ENCODE measurements at regions not wholly inside any gene's neighbourhood (a gene's known extent, or its start where the extent isn't known, plus 50 kb on each side); places are given as distances from the start of the nearest gene placed in this dataset.

- DNase-seq, result no peak
- TF ChIP-seq CTCF (conservative IDR thresholded peaks at IDR 0.05), result no peak
- no peaks in the 10 kb centered on the region for H3K36me3 ChIP-seq (ENCODE audit: control insufficient read depth, insufficient read depth, low read length)
- H3K4me1 Mint-ChIP-seq, result peaks cover 14% of the 10 kb centered on the region
- H3K9me3 Mint-ChIP-seq, result peaks cover 20% of the 10 kb centered on the region
- H3K27ac Mint-ChIP-seq, result no peak overlapping the region
- no peaks in the 10 kb centered on the region for H3K27me3 ChIP-seq (ENCODE audit: control insufficient read depth, insufficient read depth, low read length, poor library complexity, severe bottlenecking)
- WGBS, 2 experiments (ENCODE audit: insufficient coverage in 1 of 2, insufficient read length in 1 of 2), result 83 to 96% methylated on average over 2 of the region's 2 CpGs
- H3K36me3 Mint-ChIP-seq (ENCODE audit: low read depth), result peaks cover 5% of the 10 kb centered on the region
- no peaks in the 10 kb centered on the region for H3K4me1 ChIP-seq (ENCODE audit: control insufficient read depth, insufficient read depth, low read length)
- H3K9ac ChIP-seq (ENCODE audit: extremely low read depth, low read length, poor library complexity, severe bottlenecking), result no peak overlapping the region
- peaks cover 15% of the 10 kb centered on the region for H3K9me3 ChIP-seq (ENCODE audit: control insufficient read depth, low read length)
- no peak overlapping the region for H3K27ac ChIP-seq (ENCODE audit: low read depth, low read length)
- no peak overlapping the region for H3K4me3 ChIP-seq (ENCODE audit: low read length)
- no peaks in the 10 kb centered on the region for H3K27me3 Mint-ChIP-seq (ENCODE audit: insufficient read depth)
- no peak overlapping the region for H3K4me3 Mint-ChIP-seq
Observed at GRCh38 chr18:39209173-39209572, 1643.6 kb upstream of the CELF4 start.

- Histone ChIP-seq H3K27me3 (ENCODE audit: control insufficient read depth, insufficient read depth, low read length, poor library complexity, severe bottlenecking) (no peaks in the 10 kb centered on the region), H3K4me1 (ENCODE audit: control insufficient read depth, insufficient read depth, low read length) (no peaks in the 10 kb centered on the region), H3K9ac (ENCODE audit: extremely low read depth, low read length, poor library complexity, severe bottlenecking) (no peak overlapping the region), H3K9me3 (ENCODE audit: control insufficient read depth, low read length) (peaks cover 11% of the 10 kb centered on the region), H3K36me3 (ENCODE audit: control insufficient read depth, insufficient read depth, low read length) (no peaks in the 10 kb centered on the region), H3K27ac (ENCODE audit: low read depth, low read length) (no peak overlapping the region), H3K4me3 (ENCODE audit: low read length) (no peak overlapping the region)
- Mint-ChIP-seq H3K27ac (no peak overlapping the region), H3K4me3 (no peak overlapping the region), H3K36me3 (ENCODE audit: low read depth) (peaks cover 5% of the 10 kb centered on the region), H3K4me1 (peaks cover 14% of the 10 kb centered on the region), H3K9me3 (peaks cover 17% of the 10 kb centered on the region), H3K27me3 (ENCODE audit: insufficient read depth) (no peaks in the 10 kb centered on the region)
- WGBS, 2 experiments (ENCODE audit: insufficient coverage in 1 of 2, insufficient read length in 1 of 2), result 91 to 95% methylated on average over 2 of the region's 2 CpGs
- TF ChIP-seq CTCF (conservative IDR thresholded peaks at IDR 0.05), result no peak
- DNase-seq, result no peak
Observed at GRCh38 chr18:39208729-39209128, 1643.1 kb upstream of the CELF4 start.

- H3K27me3 Mint-ChIP-seq (ENCODE audit: insufficient read depth), result no peaks in the 10 kb centered on the region
- H3K27me3 ChIP-seq (ENCODE audit: control insufficient read depth, insufficient read depth, low read length, poor library complexity, severe bottlenecking), result no peaks in the 10 kb centered on the region
- no peak for DNase-seq
- no peak overlapping the region for H3K9ac ChIP-seq (ENCODE audit: extremely low read depth, low read length, poor library complexity, severe bottlenecking)
- H3K36me3 Mint-ChIP-seq (ENCODE audit: low read depth), result peaks cover 5% of the 10 kb centered on the region
- H3K27ac Mint-ChIP-seq, result no peak overlapping the region
- peaks cover 10% of the 10 kb centered on the region for H3K9me3 ChIP-seq (ENCODE audit: control insufficient read depth, low read length)
- peaks cover 11% of the 10 kb centered on the region for H3K9me3 Mint-ChIP-seq
- no peaks in the 10 kb centered on the region for H3K4me1 ChIP-seq (ENCODE audit: control insufficient read depth, insufficient read depth, low read length)
- H3K36me3 ChIP-seq (ENCODE audit: control insufficient read depth, insufficient read depth, low read length), result no peaks in the 10 kb centered on the region
- H3K4me3 ChIP-seq (ENCODE audit: low read length), result no peak overlapping the region
- WGBS, 2 experiments (ENCODE audit: insufficient coverage in 1 of 2, insufficient read length in 1 of 2), result 80 to 93% methylated on average over 1 to 2 of the region's 2 CpGs
- no peak for TF ChIP-seq CTCF (conservative IDR thresholded peaks at IDR 0.05)
- no peak overlapping the region for H3K4me3 Mint-ChIP-seq
- H3K27ac ChIP-seq (ENCODE audit: low read depth, low read length), result no peak overlapping the region
- H3K4me1 Mint-ChIP-seq, result peaks cover 14% of the 10 kb centered on the region
Observed at GRCh38 chr18:39208190-39208589, 1642.6 kb upstream of the CELF4 start.

Data from endodermal cell (in vitro differentiated cells).